GM23338 (cell line): ENCODE measurements at regions not wholly inside any gene's neighbourhood (a gene's known extent, or its start where the extent isn't known, plus 50 kb on each side); places are given as distances from the start of the nearest gene placed in this dataset.

Source experiments
- ATAC-seq: fragments of 200-7000 bp; cut with Tn5 transposase; 3 replicates; pipeline ENCODE4 v1.9.1; 2020
- DNase-seq: peaks from one replicate; pipeline ENCODE4 v3.0.0-alpha.2; 2015; ENCODE audit warnings: low spot score
- H2AFZ ChIP-seq: fragments of 200-600 bp; sonication (generic); 2 replicates; pipeline ENCODE4 v1.8.0; 2016; ENCODE audit warnings: antibody characterized with exemption, mild to moderate bottlenecking, moderate library complexity
- H3F3A ChIP-seq: fragments of 200-600 bp; sonication (generic); replicated peaks from 2 replicates; pipeline ENCODE4 v1.8.0; 2017; ENCODE audit warnings: antibody characterized with exemption, mixed run types, low read depth
- H3K27ac ChIP-seq: fragments of 200-600 bp; sonication (generic); 2 replicates; pipeline ENCODE4 v1.6.1; 2016; ENCODE audit warnings: low read depth
- H3K27me3 ChIP-seq: fragments of 200-600 bp; sonication (generic); 2 replicates; pipeline ENCODE4 v1.8.0; 2016; ENCODE audit warnings: mild to moderate bottlenecking, mixed run types, moderate library complexity; ENCODE audit not compliant: insufficient read depth
- H3K36me3 ChIP-seq: fragments of 200-600 bp; sonication (generic); 2 replicates; pipeline ENCODE4 v1.8.0; 2016; ENCODE audit warnings: mild to moderate bottlenecking; ENCODE audit not compliant: insufficient read depth
- H3K4me1 ChIP-seq: fragments of 200-600 bp; sonication (generic); 2 replicates; pipeline ENCODE4 v1.8.0; 2016; ENCODE audit warnings: mild to moderate bottlenecking, moderate library complexity; ENCODE audit not compliant: insufficient read depth
- H3K4me2 ChIP-seq: fragments of 200-600 bp; sonication (generic); 2 replicates; pipeline ENCODE4 v1.7.1; 2017; ENCODE audit warnings: mixed run types
- H3K4me3 ChIP-seq: fragments of 200-600 bp; sonication (generic); 2 replicates; pipeline ENCODE4 v1.6.1; 2016; ENCODE audit warnings: mixed run types
- H3K79me2 ChIP-seq: fragments of 200-600 bp; sonication (generic); replicated peaks from 2 replicates; pipeline ENCODE4 v1.8.0; 2017; ENCODE audit warnings: mild to moderate bottlenecking; ENCODE audit not compliant: insufficient read depth
- H3K9me2 ChIP-seq: fragments of 200-600 bp; sonication (generic); 2 replicates; pipeline ENCODE4 v1.8.0; 2017; ENCODE audit not compliant: insufficient read depth
- H4K20me1 ChIP-seq: fragments of 200-600 bp; sonication (generic); replicated peaks from 2 replicates; pipeline ENCODE4 v1.8.0; 2017; ENCODE audit warnings: mild to moderate bottlenecking; ENCODE audit not compliant: insufficient read depth
- H3K27ac Mint-ChIP-seq: 2 replicates; pipeline ENCODE4 v1.8.0; 2020; ENCODE audit warnings: inconsistent platforms, mild to moderate bottlenecking, moderate library complexity, mixed read lengths
- H3K27me3 Mint-ChIP-seq: 3 replicates; pipeline ENCODE4 v1.8.0; 2022; ENCODE audit warnings: low read depth, mild to moderate bottlenecking, moderate library complexity, mixed read lengths, inconsistent platforms; ENCODE audit not compliant: insufficient read depth, poor library complexity
- H3K36me3 Mint-ChIP-seq: 3 replicates; pipeline ENCODE4 v1.8.0; 2021; ENCODE audit warnings: low read depth, mild to moderate bottlenecking, inconsistent platforms, moderate library complexity, mixed read lengths
- H3K4me1 Mint-ChIP-seq: 3 replicates; pipeline ENCODE4 v1.8.0; 2020; ENCODE audit warnings: mild to moderate bottlenecking, inconsistent platforms, mixed read lengths
- H3K4me3 Mint-ChIP-seq: 3 replicates; pipeline ENCODE4 v1.8.0; 2021; ENCODE audit warnings: moderate library complexity, mild to moderate bottlenecking, inconsistent platforms, mixed read lengths
- H3K9me3 Mint-ChIP-seq: 3 replicates; pipeline ENCODE4 v1.8.0; 2020; ENCODE audit warnings: moderate library complexity, mild to moderate bottlenecking, inconsistent platforms, mixed read lengths
- CREB1 ChIP-seq: fragments of 250-450 bp; sonication (Bioruptor Pico); IDR thresholded peaks from 2 replicates; pipeline ENCODE4 v1.5.0; 2020; ENCODE audit warnings: low read depth, mild to moderate bottlenecking, moderate library complexity
- CTCF ChIP-seq, 2 experiments: fragments of 200-600 bp in 1 of 2; sonication (generic) in 1 of 2; conservative IDR thresholded peaks; 2 replicates each; pipeline versions ENCODE4 v1.5.1 to v1.6.1; 2016 to 2017; ENCODE audit warnings: antibody characterized with exemption in 2 of 2, low read depth in 2 of 2, mild to moderate bottlenecking in 2 of 2, moderate library complexity in 1 of 2
- ETS1 ChIP-seq: IDR thresholded peaks from 2 replicates; pipeline ENCODE4 v1.6.1; 2016; ENCODE audit warnings: antibody characterized with exemption
- EZH2 ChIP-seq: fragments of 200-600 bp; sonication (generic); IDR thresholded peaks from one replicate; pipeline ENCODE4 v1.8.0; 2017; ENCODE audit warnings: antibody characterized with exemption, mild to moderate bottlenecking, low read depth; ENCODE audit not compliant: unreplicated experiment
- EZH2phosphoT487 ChIP-seq: fragments of 200-600 bp; sonication (generic); IDR thresholded peaks from one replicate; pipeline ENCODE4 v1.8.1; 2018; ENCODE audit warnings: antibody characterized with exemption; ENCODE audit not compliant: unreplicated experiment
- JUNB ChIP-seq: IDR thresholded peaks from one replicate; pipeline ENCODE4 v1.6.1; 2016; ENCODE audit warnings: antibody characterized with exemption; ENCODE audit not compliant: unreplicated experiment
- NANOG ChIP-seq: IDR thresholded peaks from 2 replicates; pipeline ENCODE4 v1.6.1; 2016; ENCODE audit warnings: antibody characterized with exemption, borderline replicate concordance
- POLR2AphosphoS5 ChIP-seq: IDR thresholded peaks from 2 replicates; pipeline ENCODE4 v1.6.1; 2016; ENCODE audit warnings: antibody characterized with exemption, low read depth
- STAT1 ChIP-seq: IDR thresholded peaks from one replicate; pipeline ENCODE4 v1.6.1; 2016; ENCODE audit warnings: antibody characterized with exemption; ENCODE audit not compliant: unreplicated experiment
- ZNF114 ChIP-seq: fragments of 250-450 bp; sonication (Bioruptor Pico); IDR thresholded peaks from 2 replicates; pipeline ENCODE4 v1.5.0; 2020; ENCODE audit warnings: mild to moderate bottlenecking, moderate library complexity
- ZNF462 ChIP-seq: fragments of 250-450 bp; sonication (Bioruptor Pico); IDR thresholded peaks from 2 replicates; pipeline ENCODE4 v1.5.0; 2020; ENCODE audit warnings: mild to moderate bottlenecking, moderate library complexity

GRCh38 chr3:176687754-176688153, 509.5 kb downstream of the TBL1XR1 start:
- Histone ChIP-seq H3K4me3 (no peak overlapping the region), H3K4me1 (no peaks in the 10 kb centered on the region), H4K20me1 (no peaks in the 10 kb centered on the region), H3K79me2 (no peaks in the 10 kb centered on the region), H3K36me3 (no peaks in the 10 kb centered on the region), H2AFZ (no peak overlapping the region), H3F3A (no peaks in the 10 kb centered on the region), H3K9me2 (no peaks in the 10 kb centered on the region), H3K27me3 (no peaks in the 10 kb centered on the region), H3K4me2 (no peak overlapping the region), H3K27ac (no peak overlapping the region)
- Mint-ChIP-seq H3K36me3 (no peaks in the 10 kb centered on the region), H3K27me3 (no peaks in the 10 kb centered on the region), H3K4me1 (no peaks in the 10 kb centered on the region), H3K27ac (no peak overlapping the region), H3K4me3 (no peak overlapping the region), H3K9me3 (no peaks in the 10 kb centered on the region)
- TF ChIP-seq CREB1 (CRISPR knock-in tag) = no peak
- no peak for TF ChIP-seq NANOG
- TF ChIP-seq JUNB = no peak
- TF ChIP-seq ETS1 = no peak
- TF ChIP-seq CTCF (conservative IDR thresholded peaks at IDR 0.05; ENCODE audit: low read depth in 2 of 2) = no peak
- no peak for TF ChIP-seq STAT1
- TF ChIP-seq ZNF114 = no peak
- no peak for TF ChIP-seq EZH2phosphoT487
- no peak for TF ChIP-seq POLR2AphosphoS5
- TF ChIP-seq EZH2 = no peak
- TF ChIP-seq ZNF462 (CRISPR knock-in tag) = no peak
- DNase-seq (no peak), ATAC-seq (no peak)
